IMR-90 (cell line): ENCODE measurements at regions not wholly inside any gene's neighbourhood (a gene's known extent, or its start where the extent isn't known, plus 50 kb on each side); places are given as distances from the start of the nearest gene placed in this dataset.

ENCODE experiments used
- ATAC-seq: fragments of 200-7000 bp; cut with Tn5 transposase; 2 replicates; pipeline ENCODE4 v1.9.1; 2020; ENCODE audit warnings: low read depth, mild to moderate bottlenecking, moderate library complexity
- BruUV-seq: library from RNA; stranded (reverse); fragments of 400-500 nt; replicated peaks from 2 replicates; lab custom pipeline; 2021; lab: Mats Ljungman, UMichigan
- CTCF ChIA-PET: fragments of 300-600 bp; formaldehyde crosslinking; extraction: SDS; loops from one replicate; lab custom pipeline; 2021; ENCODE audit warnings: antibody characterized with exemption; lab: Yijun Ruan, JAX
- POLR2A ChIA-PET: fragments of 300-600 bp; sonication (Branson Sonifier 250); formaldehyde crosslinking; loops from one replicate; lab custom pipeline; 2022; ENCODE audit warnings: antibody characterized with exemption; ENCODE audit not compliant: unreplicated experiment; lab: Charles Lee
- DNase-seq: peaks from one replicate; pipeline ENCODE4 v3.0.0; 2013
- H2AFZ ChIP-seq: replicated peaks from 2 replicates; pipeline ENCODE3; 2013; ENCODE audit warnings: low read length, mild to moderate bottlenecking; ENCODE audit not compliant: poor library complexity
- H2AK5ac ChIP-seq: 2 replicates; pipeline ENCODE4 v1.6.1; 2013; ENCODE audit warnings: low read depth, low read length, inconsistent platforms
- H2AK9ac ChIP-seq: replicated peaks from 2 replicates; pipeline ENCODE3; 2013; ENCODE audit warnings: mild to moderate bottlenecking, low read depth, low read length, moderate library complexity; ENCODE audit not compliant: poor library complexity
- H2BK120ac ChIP-seq: 2 replicates; pipeline ENCODE4 v1.6.1; 2013; ENCODE audit warnings: low read depth, low read length, inconsistent platforms
- H2BK15ac ChIP-seq: 3 replicates; pipeline ENCODE4 v1.6.1; 2013; ENCODE audit warnings: low read depth, low read length, inconsistent platforms
- H2BK20ac ChIP-seq: 2 replicates; pipeline ENCODE4 v1.6.1; 2013; ENCODE audit warnings: low read depth, mild to moderate bottlenecking, inconsistent platforms, low read length, moderate library complexity
- H2BK5ac ChIP-seq: 2 replicates; pipeline ENCODE4 v1.6.1; 2013; ENCODE audit warnings: mild to moderate bottlenecking, low read depth, low read length, inconsistent platforms; ENCODE audit not compliant: poor library complexity, severe bottlenecking
- H3K14ac ChIP-seq: replicated peaks from 2 replicates; pipeline ENCODE4 v1.6.1; 2013; ENCODE audit warnings: low read depth, low read length, inconsistent platforms
- H3K18ac ChIP-seq: 2 replicates; pipeline ENCODE4 v1.6.1; 2013; ENCODE audit warnings: low read depth, low read length, control low read depth
- H3K23ac ChIP-seq: 2 replicates; pipeline ENCODE4 v1.6.1; 2013; ENCODE audit warnings: low read depth, low read length, inconsistent platforms
- H3K27ac ChIP-seq: 2 replicates; pipeline ENCODE4 v1.5.1; 2013; ENCODE audit warnings: mild to moderate bottlenecking, control low read depth, low read length; ENCODE audit not compliant: insufficient read depth
- H3K27me3 ChIP-seq: 2 replicates; pipeline ENCODE4 v1.6.1; 2013; ENCODE audit warnings: low read length; ENCODE audit not compliant: control insufficient read depth, insufficient read depth
- H3K36me3 ChIP-seq: 2 replicates; pipeline ENCODE4 v1.6.1; 2013; ENCODE audit warnings: low read length, mixed read lengths; ENCODE audit not compliant: control insufficient read depth, insufficient read depth
- H3K4ac ChIP-seq: 2 replicates; pipeline ENCODE4 v1.6.1; 2013; ENCODE audit warnings: low read depth, low read length, inconsistent platforms
- H3K4me1 ChIP-seq: 2 replicates; pipeline ENCODE4 v1.6.1; 2013; ENCODE audit warnings: low read length, mixed read lengths; ENCODE audit not compliant: control insufficient read depth, insufficient read depth
- H3K4me2 ChIP-seq: 2 replicates; pipeline ENCODE4 v1.6.1; 2013; ENCODE audit warnings: low read depth, mild to moderate bottlenecking, control low read depth, low read length, moderate library complexity
- H3K4me3 ChIP-seq: 2 replicates; pipeline ENCODE4 v1.5.1; 2013; ENCODE audit warnings: low read depth, mild to moderate bottlenecking, control low read depth, low read length, moderate library complexity; ENCODE audit not compliant: insufficient read depth
- H3K56ac ChIP-seq: 2 replicates; pipeline ENCODE4 v1.6.1; 2013; ENCODE audit warnings: low read length, inconsistent platforms; ENCODE audit not compliant: insufficient read depth; ENCODE audit errors: extremely low read depth
- H3K79me1 ChIP-seq, 2 experiments: 2 replicates each; pipeline ENCODE4 v1.6.1; 2013; ENCODE audit warnings: low read length in 2 of 2, inconsistent platforms in 1 of 2, low read depth in 1 of 2
- H3K9ac ChIP-seq: 2 replicates; pipeline ENCODE4 v1.6.1; 2013; ENCODE audit warnings: low read depth, low read length, control low read depth
- H3K9me1 ChIP-seq: 2 replicates; pipeline ENCODE4 v1.6.1; 2013; ENCODE audit warnings: low read length, inconsistent platforms; ENCODE audit not compliant: insufficient read depth
- H3K9me3 ChIP-seq: 2 replicates; pipeline ENCODE4 v1.6.1; 2013; ENCODE audit warnings: low read length; ENCODE audit not compliant: control insufficient read depth, insufficient read depth
- H4K20me1 ChIP-seq: 2 replicates; pipeline ENCODE4 v1.6.1; 2013; ENCODE audit warnings: low read length, inconsistent platforms; ENCODE audit not compliant: insufficient read depth
- H4K5ac ChIP-seq: 2 replicates; pipeline ENCODE4 v1.6.1; 2013; ENCODE audit warnings: mild to moderate bottlenecking, low read depth, low read length, control low read depth
- H4K8ac ChIP-seq, 2 experiments: 2 replicates each; pipeline ENCODE4 v1.6.1; 2013; ENCODE audit warnings: low read depth in 2 of 2, low read length in 2 of 2, control low read depth in 1 of 2, inconsistent platforms in 1 of 2
- H4K91ac ChIP-seq: 2 replicates; pipeline ENCODE4 v1.6.1; 2013; ENCODE audit warnings: low read depth, low read length, inconsistent platforms; ENCODE audit not compliant: insufficient read depth
- BHLHE40 ChIP-seq: fragments of 150-350 bp; IDR thresholded peaks from 2 replicates; pipeline ENCODE4 v1.6.1; 2016; ENCODE audit warnings: mild to moderate bottlenecking, low read depth, low read length
- MAZ ChIP-seq: IDR thresholded peaks from 2 replicates; pipeline ENCODE4 v1.6.1; 2012; ENCODE audit warnings: low read depth, mild to moderate bottlenecking, low read length, improper control_type of control experiment, moderate library complexity, borderline replicate concordance
- MXI1 ChIP-seq: IDR thresholded peaks from 2 replicates; pipeline ENCODE4 v1.6.1; 2012; ENCODE audit warnings: low read depth, mild to moderate bottlenecking, low read length, moderate library complexity, borderline replicate concordance
- RAD21 ChIP-seq: IDR thresholded peaks from 2 replicates; pipeline ENCODE4 v1.6.1; 2012; ENCODE audit warnings: low read length, improper control_type of control experiment
- RCOR1 ChIP-seq: IDR thresholded peaks from 2 replicates; pipeline ENCODE4 v1.6.1; 2012; ENCODE audit warnings: mild to moderate bottlenecking, low read length, improper control_type of control experiment; ENCODE audit not compliant: insufficient replicate concordance
- SMC3 ChIP-seq: fragments of 150-350 bp; IDR thresholded peaks from 2 replicates; pipeline ENCODE4 v1.6.1; 2016; ENCODE audit warnings: low read depth, mild to moderate bottlenecking, antibody characterized with exemption, low read length, moderate library complexity
- WGBS, 2 experiments: methylation state at CpG; one replicate each; pipeline versions ENCODE4 v1.1.5 to v1.1.7; 2013; ENCODE audit warnings: missing lambda C conversion rate in 2 of 2; ENCODE audit not compliant: insufficient read length in 1 of 2; ENCODE audit errors: extremely low coverage in 2 of 2; 5-methylcytosine and 5-hydroxymethylcytosine counted together
- dilution Hi-C: fragments of 300-500 bp; cut with HindIII; formaldehyde crosslinking; loops from one replicate; pipeline ENCODE4 v1.14.3; 2018; ENCODE audit warnings: low sequenced_read_pairs; ENCODE audit not compliant: unreplicated experiment
- in situ Hi-C: fragments of 300-500 bp; cut with MboI; formaldehyde crosslinking; loops from 3 replicates; pipeline ENCODE4 v1.14.3; 2019; ENCODE audit warnings: low sequenced_read_pairs, inconsistent platforms, mixed read lengths
- intact Hi-C: fragments of 100-400 bp; cut with micrococcal nuclease; formaldehyde crosslinking; loops from 2 replicates; pipeline ENCODE4 v1.10.0; 2022

DNA sequence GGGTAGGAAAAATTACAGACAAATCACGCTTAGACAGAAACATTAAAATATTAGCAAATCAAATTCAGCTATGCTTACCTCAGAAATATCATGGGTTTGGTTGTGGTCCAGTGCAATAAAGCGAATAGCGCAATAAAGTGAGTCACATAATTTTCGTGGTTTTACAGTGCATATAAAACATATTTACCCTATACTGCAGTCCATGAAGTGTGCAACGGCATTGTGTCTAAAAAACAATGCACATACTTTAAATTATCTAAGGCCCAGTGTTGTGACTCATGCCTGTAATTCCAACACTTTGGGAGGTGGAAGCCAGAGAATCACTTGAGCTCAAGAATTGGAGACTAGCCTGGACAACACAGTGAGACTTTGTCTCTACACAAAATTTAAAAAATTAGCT, 195.7 kb upstream of the IL1RAPL1 start:
- TF ChIP-seq MAZ, result no peak
- TF ChIP-seq RAD21, result no peak
- no peak for TF ChIP-seq RCOR1
- TF ChIP-seq MXI1, result no peak
- TF ChIP-seq BHLHE40, result no peak
- no peak for TF ChIP-seq SMC3

More for the DNA sequence above, 195.7 kb upstream of the IL1RAPL1 start:
- no peak overlapping the region for H2AFZ ChIP-seq
- POLR2A ChIA-PET, result no interaction called here
- CTCF ChIA-PET, result interaction anchor here (0.5 kb wide), 1 partner anchor 35 kb away, joined by 3 read pairs; no protein-coding TSS in a partner anchor
- DNase-seq, result no peak
- no TSS peak for BruUV-seq
- WGBS, 2 experiments, result no CpG with 5 or more reads among the region's 5 CpGs
- H3K27ac ChIP-seq, result no peak overlapping the region
- no peak overlapping the region for H3K18ac ChIP-seq
- no peaks in the 10 kb centered on the region for H4K20me1 ChIP-seq
- no peaks in the 10 kb centered on the region for H3K9me3 ChIP-seq
- no peak for ATAC-seq
- no peak overlapping the region for H4K8ac ChIP-seq
- H2BK20ac ChIP-seq, result no peak overlapping the region
- H3K27me3 ChIP-seq, result no peaks in the 10 kb centered on the region
- H2AK5ac ChIP-seq, result no peak overlapping the region
- H3K36me3 ChIP-seq, result no peaks in the 10 kb centered on the region
- H4K5ac ChIP-seq, result no peak overlapping the region
- no peak overlapping the region for H3K4me2 ChIP-seq
- no peak overlapping the region for H3K4me3 ChIP-seq
- H3K14ac ChIP-seq, result no peak overlapping the region
- no peak overlapping the region for H2BK5ac ChIP-seq
- no peaks in the 10 kb centered on the region for H3K4me1 ChIP-seq
- no peak overlapping the region for H2BK120ac ChIP-seq
- H4K91ac ChIP-seq, result no peak overlapping the region
- intact Hi-C loops, result no loop called here
- in situ Hi-C loops, result no loop called here
- H3K79me1 ChIP-seq, result no peaks in the 10 kb centered on the region
- no peak overlapping the region for H2BK15ac ChIP-seq
- H3K23ac ChIP-seq, result no peak overlapping the region
- H3K9ac ChIP-seq, result no peak overlapping the region
- H2AK9ac ChIP-seq, result no peak overlapping the region
- dilution Hi-C loops, result no loop called here
- H3K9me1 ChIP-seq, result no peaks in the 10 kb centered on the region
- no peak overlapping the region for H3K56ac ChIP-seq
- no peak overlapping the region for H3K4ac ChIP-seq
